ENCODE measurements at regions not wholly inside any gene's neighbourhood (a gene's known extent, or its start where the extent isn't known, plus 50 kb on each side); places are given as distances from the start of the nearest gene placed in this dataset.
"Not testable (repeated sequence)": the region's sequence is repeated elsewhere in the genome, so short reads cannot be mapped to it uniquely, and the experiment has no call there.

DNA sequence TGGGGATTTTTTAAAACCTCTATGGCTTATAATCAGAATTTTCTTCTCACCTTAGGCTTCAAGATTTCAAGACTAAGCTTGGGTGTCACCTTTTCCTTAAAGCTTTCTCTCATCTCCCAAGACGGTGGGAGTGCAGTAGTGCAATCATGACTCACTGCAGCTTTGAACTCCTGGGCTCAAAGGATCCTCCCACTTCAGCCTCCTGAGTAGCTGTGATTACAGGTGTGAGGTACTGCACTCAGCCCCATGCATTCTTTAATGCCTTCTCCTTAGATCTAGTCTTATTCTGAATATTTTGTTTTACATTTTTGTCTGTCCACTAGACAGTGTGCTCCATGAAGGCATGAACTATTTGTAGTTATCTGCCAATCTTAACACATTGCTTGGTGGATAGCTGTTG, 55.7 kb upstream of the FAT3 start:
- Histone ChIP-seq H3K4me1 (ENCODE audit: insufficient read depth, low read length) (no peaks in the 10 kb centered on the region), H3K4me3 (ENCODE audit: low read length) (no peak overlapping the region), H3K27ac (ENCODE audit: low read length) (no peak overlapping the region), H3K36me3 (ENCODE audit: insufficient read depth, low read depth, low read length) (no peaks in the 10 kb centered on the region), H3K27me3 (ENCODE audit: insufficient read depth, low read length) (no peaks in the 10 kb centered on the region), H3K9ac (ENCODE audit: low read depth, low read length) (no peak overlapping the region), H3K9me3 (ENCODE audit: insufficient read depth, low read depth, low read length) (peaks cover 8% of the 10 kb centered on the region)

GRCh38 chr11:92167571-92167970, 57.0 kb upstream of the FAT3 start:
- peaks cover 8% of the 10 kb centered on the region for H3K9me3 ChIP-seq (ENCODE audit: insufficient read depth, low read depth, low read length)

DNA sequence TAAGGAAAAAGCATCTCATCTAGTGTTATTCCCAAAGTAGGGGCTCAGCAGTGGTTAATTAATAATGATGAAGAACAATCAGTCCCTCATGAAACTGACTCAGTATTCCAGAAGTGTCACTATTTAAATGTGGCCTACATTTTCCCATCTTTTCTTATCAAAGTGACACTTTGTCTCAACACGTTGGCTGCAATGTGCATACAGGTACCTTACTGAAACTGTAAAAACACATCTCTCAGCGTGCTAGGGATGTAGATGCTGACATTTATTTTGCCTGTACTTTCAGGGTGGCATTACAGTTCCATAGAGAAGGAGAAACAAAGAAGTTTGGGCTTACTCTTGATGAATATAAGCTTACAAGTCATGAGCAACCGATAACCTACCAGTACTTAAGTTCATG, 58.3 kb upstream of the FAT3 start:
- no peaks in the 10 kb centered on the region for H3K36me3 ChIP-seq (ENCODE audit: insufficient read depth, low read depth, low read length)
- H3K27me3 ChIP-seq (ENCODE audit: insufficient read depth, low read length), result no peaks in the 10 kb centered on the region
- H3K9ac ChIP-seq (ENCODE audit: low read depth, low read length), result no peak overlapping the region
- peaks cover 8% of the 10 kb centered on the region for H3K9me3 ChIP-seq (ENCODE audit: insufficient read depth, low read depth, low read length)
- H3K4me1 ChIP-seq (ENCODE audit: insufficient read depth, low read length), result no peaks in the 10 kb centered on the region
- H3K4me3 ChIP-seq (ENCODE audit: low read length), result no peak overlapping the region
- H3K27ac ChIP-seq (ENCODE audit: low read length), result no peak overlapping the region

More at GRCh38 chr11:92167571-92167970, 57.0 kb upstream of the FAT3 start:
- Histone ChIP-seq H3K27me3 (ENCODE audit: insufficient read depth, low read length) (no peaks in the 10 kb centered on the region), H3K27ac (ENCODE audit: low read length) (no peak overlapping the region), H3K4me1 (ENCODE audit: insufficient read depth, low read length) (no peaks in the 10 kb centered on the region), H3K36me3 (ENCODE audit: insufficient read depth, low read depth, low read length) (no peaks in the 10 kb centered on the region), H3K4me3 (ENCODE audit: low read length) (no peak overlapping the region), H3K9ac (ENCODE audit: low read depth, low read length) (no peak overlapping the region)

- H3K27ac ChIP-seq (ENCODE audit: low read length), result no peak overlapping the region
- no peak overlapping the region for H3K9ac ChIP-seq (ENCODE audit: low read depth, low read length)
- H3K36me3 ChIP-seq (ENCODE audit: insufficient read depth, low read depth, low read length), result no peaks in the 10 kb centered on the region
- H3K27me3 ChIP-seq (ENCODE audit: insufficient read depth, low read length), result no peaks in the 10 kb centered on the region
- H3K4me1 ChIP-seq (ENCODE audit: insufficient read depth, low read length), result no peaks in the 10 kb centered on the region
- H3K9me3 ChIP-seq (ENCODE audit: insufficient read depth, low read depth, low read length), result peaks cover 4% of the 10 kb centered on the region
- no peak overlapping the region for H3K4me3 ChIP-seq (ENCODE audit: low read length)
These were observed 60.7 kb upstream of the FAT3 start for GRCh38 chr11:92163879-92164278.

GRCh38 chr11:92162776-92163175, 61.8 kb upstream of the FAT3 start:
- Histone ChIP-seq H3K9me3 (ENCODE audit: insufficient read depth, low read depth, low read length) (no peaks in the 10 kb centered on the region), H3K4me3 (ENCODE audit: low read length) (no peak overlapping the region), H3K4me1 (ENCODE audit: insufficient read depth, low read length) (no peaks in the 10 kb centered on the region), H3K9ac (ENCODE audit: low read depth, low read length) (no peak overlapping the region), H3K27me3 (ENCODE audit: insufficient read depth, low read length) (no peaks in the 10 kb centered on the region), H3K36me3 (ENCODE audit: insufficient read depth, low read depth, low read length) (no peaks in the 10 kb centered on the region), H3K27ac (ENCODE audit: low read length) (no peak overlapping the region)

DNA sequence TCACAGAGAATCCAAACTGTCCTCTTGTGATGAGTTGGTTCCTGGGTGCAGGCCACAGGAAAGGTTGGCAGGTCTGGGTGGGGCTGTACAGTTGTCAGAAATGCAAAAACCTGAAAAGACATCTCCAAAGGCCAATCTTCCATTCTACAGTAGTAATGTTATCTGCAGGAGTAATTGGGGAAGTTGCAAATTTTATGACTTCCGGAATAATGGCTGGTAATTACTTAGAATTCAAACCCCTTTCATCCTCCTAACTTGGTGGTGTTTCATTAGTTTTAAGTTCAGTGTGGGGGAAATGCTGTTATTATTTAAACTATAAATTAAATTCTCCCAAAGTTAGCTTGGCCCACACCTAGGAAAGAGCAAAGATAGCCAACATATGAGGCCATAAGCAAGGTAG, 64.7 kb upstream of the FAT3 start:
- Histone ChIP-seq H3K27ac (ENCODE audit: low read length) (no peak overlapping the region), H3K27me3 (ENCODE audit: insufficient read depth, low read length) (no peaks in the 10 kb centered on the region), H3K36me3 (ENCODE audit: insufficient read depth, low read depth, low read length) (no peaks in the 10 kb centered on the region), H3K4me1 (ENCODE audit: insufficient read depth, low read length) (no peaks in the 10 kb centered on the region), H3K4me3 (ENCODE audit: low read length) (no peak overlapping the region), H3K9me3 (ENCODE audit: insufficient read depth, low read depth, low read length) (no peaks in the 10 kb centered on the region), H3K9ac (ENCODE audit: low read depth, low read length) (no peak overlapping the region)

GRCh38 chr11:92157390-92157789, 67.2 kb upstream of the FAT3 start:
- not testable (repeated sequence) for H3K4me3 ChIP-seq (ENCODE audit: low read length); H3K27ac ChIP-seq (ENCODE audit: low read length); H3K4me1 ChIP-seq (ENCODE audit: insufficient read depth, low read length); H3K9me3 ChIP-seq (ENCODE audit: insufficient read depth, low read depth, low read length); H3K9ac ChIP-seq (ENCODE audit: low read depth, low read length); H3K27me3 ChIP-seq (ENCODE audit: insufficient read depth, low read length); H3K36me3 ChIP-seq (ENCODE audit: insufficient read depth, low read depth, low read length)

DNA sequence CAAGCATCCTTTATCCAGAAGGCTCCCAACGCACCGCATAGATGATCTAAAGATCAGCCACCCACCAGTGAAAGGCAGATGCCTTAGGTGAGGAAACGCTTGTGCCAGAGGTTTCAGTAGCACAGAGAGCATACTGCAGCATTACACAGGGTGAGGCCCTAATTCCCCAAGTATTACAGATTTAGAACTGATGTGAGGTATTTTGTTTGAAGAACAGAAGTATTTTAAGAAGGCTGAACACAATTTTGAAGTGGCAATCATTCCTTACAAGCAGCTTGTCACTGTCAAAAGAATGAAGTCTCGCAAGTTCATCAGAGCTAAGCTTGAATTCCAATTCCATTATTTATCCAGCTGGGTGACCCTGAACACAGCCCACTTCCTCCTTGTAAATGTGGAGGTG, 70.0 kb upstream of the FAT3 start:
- Histone ChIP-seq H3K9ac (ENCODE audit: low read depth, low read length) (no peak overlapping the region), H3K4me1 (ENCODE audit: insufficient read depth, low read length) (peaks cover 4% of the 10 kb centered on the region; the same call in 1 of the 2 replicates), H3K36me3 (ENCODE audit: insufficient read depth, low read depth, low read length) (no peaks in the 10 kb centered on the region), H3K27ac (ENCODE audit: low read length) (no peak overlapping the region), H3K9me3 (ENCODE audit: insufficient read depth, low read depth, low read length) (no peaks in the 10 kb centered on the region), H3K4me3 (ENCODE audit: low read length) (no peak overlapping the region), H3K27me3 (ENCODE audit: insufficient read depth, low read length) (no peaks in the 10 kb centered on the region)

GRCh38 chr11:92154110-92154509, 70.5 kb upstream of the FAT3 start:
- no peak overlapping the region for H3K27ac ChIP-seq (ENCODE audit: low read length)
- H3K4me3 ChIP-seq (ENCODE audit: low read length), result no peak overlapping the region
- peaks cover 4% of the 10 kb centered on the region; the same call in 1 of the 2 replicates for H3K4me1 ChIP-seq (ENCODE audit: insufficient read depth, low read length)
- H3K27me3 ChIP-seq (ENCODE audit: insufficient read depth, low read length), result no peaks in the 10 kb centered on the region
- no peaks in the 10 kb centered on the region for H3K9me3 ChIP-seq (ENCODE audit: insufficient read depth, low read depth, low read length)
- H3K9ac ChIP-seq (ENCODE audit: low read depth, low read length), result no peak overlapping the region
- no peaks in the 10 kb centered on the region for H3K36me3 ChIP-seq (ENCODE audit: insufficient read depth, low read depth, low read length)

- Histone ChIP-seq H3K27me3 (ENCODE audit: insufficient read depth, low read length) (no peaks in the 10 kb centered on the region), H3K9ac (ENCODE audit: low read depth, low read length) (no peak overlapping the region), H3K27ac (ENCODE audit: low read length) (no peak overlapping the region), H3K4me1 (ENCODE audit: insufficient read depth, low read length) (peaks cover 4% of the 10 kb centered on the region; the same call in 1 of the 2 replicates), H3K4me3 (ENCODE audit: low read length) (no peak overlapping the region), H3K36me3 (ENCODE audit: insufficient read depth, low read depth, low read length) (no peaks in the 10 kb centered on the region), H3K9me3 (ENCODE audit: insufficient read depth, low read depth, low read length) (no peaks in the 10 kb centered on the region)
These were observed 71.1 kb upstream of the FAT3 start for GRCh38 chr11:92153542-92153941.

DNA sequence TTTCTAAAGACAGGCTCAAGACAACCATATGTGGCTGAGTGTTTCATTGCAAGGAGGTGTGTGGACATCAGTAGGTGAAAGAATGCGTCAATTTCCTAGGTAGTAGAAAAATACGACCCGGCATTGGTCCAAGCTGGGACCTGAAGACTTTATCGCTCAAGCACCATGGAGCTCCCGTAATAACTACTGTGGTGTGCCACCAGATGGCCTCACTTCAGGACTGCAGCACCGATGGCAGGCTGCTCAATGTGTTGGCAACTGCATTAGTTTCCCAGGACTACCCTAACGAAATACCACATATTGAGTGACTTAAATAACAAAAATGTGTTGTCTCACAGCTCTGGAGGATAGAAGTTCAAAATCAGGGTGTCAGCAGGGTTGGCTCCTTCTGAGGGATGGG, 72.4 kb upstream of the FAT3 start:
- no peaks in the 10 kb centered on the region for H3K27me3 ChIP-seq (ENCODE audit: insufficient read depth, low read length)
- no peaks in the 10 kb centered on the region for H3K9me3 ChIP-seq (ENCODE audit: insufficient read depth, low read depth, low read length)
- H3K36me3 ChIP-seq (ENCODE audit: insufficient read depth, low read depth, low read length), result no peaks in the 10 kb centered on the region
- H3K27ac ChIP-seq (ENCODE audit: low read length), result no peak overlapping the region
- H3K9ac ChIP-seq (ENCODE audit: low read depth, low read length), result no peak overlapping the region
- peaks cover 4% of the 10 kb centered on the region; the same call in 1 of the 2 replicates for H3K4me1 ChIP-seq (ENCODE audit: insufficient read depth, low read length)
- no peak overlapping the region for H3K4me3 ChIP-seq (ENCODE audit: low read length)

GRCh38 chr11:92149996-92150395, 74.6 kb upstream of the FAT3 start:
- Histone ChIP-seq H3K4me3 (ENCODE audit: low read length) (no peak overlapping the region), H3K27me3 (ENCODE audit: insufficient read depth, low read length) (no peaks in the 10 kb centered on the region), H3K9me3 (ENCODE audit: insufficient read depth, low read depth, low read length) (no peaks in the 10 kb centered on the region), H3K27ac (ENCODE audit: low read length) (no peak overlapping the region), H3K36me3 (ENCODE audit: insufficient read depth, low read depth, low read length) (no peaks in the 10 kb centered on the region), H3K4me1 (ENCODE audit: insufficient read depth, low read length) (peaks cover 4% of the 10 kb centered on the region; the same call in 1 of the 2 replicates), H3K9ac (ENCODE audit: low read depth, low read length) (no peak overlapping the region)

DNA sequence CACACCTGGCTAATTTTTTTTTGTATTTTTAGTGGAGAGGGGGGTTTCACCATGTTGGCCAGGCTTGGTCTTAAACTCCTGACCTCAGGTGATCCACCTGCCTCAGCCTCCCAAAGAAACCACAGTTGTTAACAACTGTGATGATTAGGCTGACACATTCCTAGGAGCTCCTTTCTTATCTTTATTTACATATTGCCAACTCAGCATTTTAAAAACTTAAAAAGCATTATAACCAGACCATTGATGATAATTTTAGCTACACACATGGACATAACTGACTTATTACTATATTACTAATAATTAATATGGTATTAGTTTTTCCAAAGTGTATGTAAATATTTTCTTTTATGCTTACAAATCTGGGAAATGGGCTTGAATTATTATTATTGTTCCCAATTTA, 82.9 kb upstream of the FAT3 start:
- Histone ChIP-seq H3K27ac (ENCODE audit: low read length) (no peak overlapping the region), H3K36me3 (ENCODE audit: insufficient read depth, low read depth, low read length) (no peaks in the 10 kb centered on the region), H3K4me3 (ENCODE audit: low read length) (no peak overlapping the region), H3K27me3 (ENCODE audit: insufficient read depth, low read length) (no peaks in the 10 kb centered on the region), H3K9ac (ENCODE audit: low read depth, low read length) (no peak overlapping the region), H3K4me1 (ENCODE audit: insufficient read depth, low read length) (no peaks in the 10 kb centered on the region), H3K9me3 (ENCODE audit: insufficient read depth, low read depth, low read length) (no peaks in the 10 kb centered on the region)

Measured in iPS-20b (cell line).